Keratinocyte (primary cell): ENCODE measurements at regions not wholly inside any gene's neighbourhood (a gene's known extent, or its start where the extent isn't known, plus 50 kb on each side); places are given as distances from the start of the nearest gene placed in this dataset.

Experiments used
- DNase-seq: peaks from one replicate; pipeline ENCODE4 v3.0.0-alpha.2; 2011; ENCODE audit warnings: low read depth, missing footprints, low spot score
- FAIRE-seq: peaks from 2 replicates; lab custom pipeline; 2011; peaks lifted over from hg19 to GRCh38; lab: Jason Lieb, UNC
- H2AFZ ChIP-seq: 2 replicates; pipeline ENCODE4 v1.6.0; 2012; ENCODE audit warnings: low read length, control low read depth, inconsistent platforms; ENCODE audit not compliant: control insufficient read depth
- H3K27ac ChIP-seq: 2 replicates; pipeline ENCODE4 v1.5.1; 2011; ENCODE audit warnings: low read length; ENCODE audit not compliant: control insufficient read depth, insufficient read depth
- H3K27me3 ChIP-seq: 3 replicates; pipeline ENCODE4 v1.6.0; 2011; ENCODE audit warnings: low read length; ENCODE audit not compliant: control insufficient read depth, insufficient read depth; ENCODE audit errors: extremely low read depth
- H3K36me3 ChIP-seq, 2 experiments: 2 replicates in 1 of 2; 3 replicates in 1 of 2; pipeline ENCODE4 v1.5.1; 2011; ENCODE audit warnings: low read length in 2 of 2, mild to moderate bottlenecking in 1 of 2; ENCODE audit not compliant: control insufficient read depth in 2 of 2, insufficient read depth in 2 of 2; ENCODE audit errors: extremely low read depth in 1 of 2
- H3K4me1 ChIP-seq: 3 replicates; pipeline ENCODE4 v1.5.1; 2011; ENCODE audit warnings: low read length; ENCODE audit not compliant: control insufficient read depth, insufficient read depth; ENCODE audit errors: extremely low read depth
- H3K4me2 ChIP-seq: 3 replicates; pipeline ENCODE4 v1.6.0; 2011; ENCODE audit warnings: low read depth, low read length; ENCODE audit not compliant: control insufficient read depth, insufficient read depth; ENCODE audit errors: extremely low read depth
- H3K4me3 ChIP-seq, 3 experiments: fragments of 200-600 bp in 1 of 3; sonication (generic) in 1 of 3; 2 replicates in 2 of 3; 3 replicates in 1 of 3; pipeline ENCODE4 v1.5.1; 2011 to 2016; ENCODE audit warnings: low read length in 3 of 3, mild to moderate bottlenecking in 3 of 3, control low read depth in 2 of 3, inconsistent platforms in 1 of 3, low read depth in 1 of 3, mixed read lengths in 1 of 3, mixed run types in 1 of 3, moderate library complexity in 1 of 3; ENCODE audit not compliant: control insufficient read depth in 2 of 3, insufficient read depth in 2 of 3; ENCODE audit errors: extremely low read depth in 1 of 3
- H3K79me2 ChIP-seq: 2 replicates; pipeline ENCODE4 v1.6.0; 2012; ENCODE audit warnings: low read length; ENCODE audit not compliant: control insufficient read depth, insufficient read depth
- H3K9ac ChIP-seq: 3 replicates; pipeline ENCODE4 v1.6.0; 2011; ENCODE audit warnings: low read length; ENCODE audit not compliant: control insufficient read depth, insufficient read depth; ENCODE audit errors: extremely low read depth
- H3K9me1 ChIP-seq: 3 replicates; pipeline ENCODE4 v1.6.0; 2011; ENCODE audit warnings: low read length; ENCODE audit not compliant: control insufficient read depth, insufficient read depth; ENCODE audit errors: extremely low read depth
- H3K9me3 ChIP-seq: 2 replicates; pipeline ENCODE4 v1.5.1; 2012; ENCODE audit warnings: low read depth, low read length; ENCODE audit not compliant: control insufficient read depth
- H4K20me1 ChIP-seq: 3 replicates; pipeline ENCODE4 v1.6.0; 2011; ENCODE audit warnings: low read length; ENCODE audit not compliant: control insufficient read depth, insufficient read depth; ENCODE audit errors: extremely low read depth
- EZH2 ChIP-seq: IDR thresholded peaks from one replicate; pipeline ENCODE4 v1.6.1; 2012; ENCODE audit warnings: inconsistent platforms, mild to moderate bottlenecking, low read length, moderate library complexity
- dilution Hi-C: fragments of 300-500 bp; cut with MboI; formaldehyde crosslinking; loops from one replicate; pipeline ENCODE4 v1.7.0; 2020; ENCODE audit warnings: low sequenced_read_pairs; ENCODE audit not compliant: extremely low pct_ligation_motif_present
- TF ChIP-seq, protein P1 (sequence below), 3 experiments: IDR thresholded peaks in 1 of 3; conservative IDR thresholded peaks in 1 of 3; optimal IDR thresholded peaks in 1 of 3; 2 replicates in 2 of 3; 3 replicates in 1 of 3; pipeline versions ENCODE3 to v1.5.1; 2011; ENCODE audit warnings: low read length in 3 of 3, mild to moderate bottlenecking in 3 of 3, moderate library complexity in 2 of 3, control low read depth in 1 of 3, inconsistent platforms in 1 of 3; ENCODE audit not compliant: insufficient read depth in 2 of 3; ENCODE audit errors: extremely low read depth in 1 of 3

DNA sequence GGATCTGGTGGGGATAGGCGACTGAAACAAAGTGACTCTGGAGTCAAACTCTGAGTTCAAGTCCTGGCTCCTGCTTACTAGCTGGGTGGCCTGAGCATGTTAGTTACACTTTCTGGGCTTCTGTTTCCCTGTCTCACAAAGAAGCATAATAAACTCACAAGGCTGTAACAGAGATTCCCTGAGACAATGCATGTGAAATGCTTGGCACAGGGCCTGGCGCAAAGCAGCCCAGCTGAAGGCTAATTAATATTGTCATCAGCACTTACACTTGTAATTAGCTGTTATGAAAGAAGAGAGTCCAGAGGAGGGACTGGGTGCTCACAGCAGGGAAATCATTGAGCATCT lies 64.1 kb upstream of the SPOCK1 start:
- H2AFZ ChIP-seq = no peak overlapping the region
- H3K9ac ChIP-seq = no peak overlapping the region
- FAIRE-seq = no peak

GRCh38 chr5:137561608-137562007 lies 62.5 kb upstream of the SPOCK1 start:
- Histone ChIP-seq H3K9me3 (no peaks in the 10 kb centered on the region), H2AFZ (no peak overlapping the region), H3K4me2 (no peak overlapping the region), H4K20me1 (no peaks in the 10 kb centered on the region), H3K27me3 (no peaks in the 10 kb centered on the region), H3K4me3 (no peak overlapping the region), H3K36me3 (no peaks in the 10 kb centered on the region), H3K9ac (no peak overlapping the region), H3K9me1 (no peaks in the 10 kb centered on the region), H3K4me1 (peaks cover 10% of the 10 kb centered on the region), H3K79me2 (no peaks in the 10 kb centered on the region), H3K27ac (no peak overlapping the region)
- peak; percentile 69 for FAIRE-seq
- dilution Hi-C loops = no loop called here
- TF ChIP-seq, protein P1, sequence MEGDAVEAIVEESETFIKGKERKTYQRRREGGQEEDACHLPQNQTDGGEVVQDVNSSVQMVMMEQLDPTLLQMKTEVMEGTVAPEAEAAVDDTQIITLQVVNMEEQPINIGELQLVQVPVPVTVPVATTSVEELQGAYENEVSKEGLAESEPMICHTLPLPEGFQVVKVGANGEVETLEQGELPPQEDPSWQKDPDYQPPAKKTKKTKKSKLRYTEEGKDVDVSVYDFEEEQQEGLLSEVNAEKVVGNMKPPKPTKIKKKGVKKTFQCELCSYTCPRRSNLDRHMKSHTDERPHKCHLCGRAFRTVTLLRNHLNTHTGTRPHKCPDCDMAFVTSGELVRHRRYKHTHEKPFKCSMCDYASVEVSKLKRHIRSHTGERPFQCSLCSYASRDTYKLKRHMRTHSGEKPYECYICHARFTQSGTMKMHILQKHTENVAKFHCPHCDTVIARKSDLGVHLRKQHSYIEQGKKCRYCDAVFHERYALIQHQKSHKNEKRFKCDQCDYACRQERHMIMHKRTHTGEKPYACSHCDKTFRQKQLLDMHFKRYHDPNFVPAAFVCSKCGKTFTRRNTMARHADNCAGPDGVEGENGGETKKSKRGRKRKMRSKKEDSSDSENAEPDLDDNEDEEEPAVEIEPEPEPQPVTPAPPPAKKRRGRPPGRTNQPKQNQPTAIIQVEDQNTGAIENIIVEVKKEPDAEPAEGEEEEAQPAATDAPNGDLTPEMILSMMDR (optimal IDR thresholded peaks at IDR 0.05 in 1 of 3, IDR thresholded peaks at IDR 0.05 in 1 of 3, conservative IDR thresholded peaks at IDR 0.05 in 1 of 3; ENCODE audit: extremely low read depth in 1 of 3, insufficient read depth in 2 of 3, low read length in 3 of 3) = no peak
- no peak for TF ChIP-seq EZH2
- DNase-seq = no peak

More for the DNA sequence above, 64.1 kb upstream of the SPOCK1 start:
- TF ChIP-seq EZH2 = no peak
- no peaks in the 10 kb centered on the region for H3K36me3 ChIP-seq
- dilution Hi-C loops = no loop called here
- H3K79me2 ChIP-seq = no peaks in the 10 kb centered on the region
- H3K4me1 ChIP-seq = peaks cover 10% of the 10 kb centered on the region
- no peaks in the 10 kb centered on the region for H4K20me1 ChIP-seq
- no peak overlapping the region for H3K4me3 ChIP-seq
- no peak overlapping the region for H3K27ac ChIP-seq
- H3K27me3 ChIP-seq = no peaks in the 10 kb centered on the region
- H3K4me2 ChIP-seq = peak overlapping the region; percentile 7
- H3K9me1 ChIP-seq = no peaks in the 10 kb centered on the region
- no peaks in the 10 kb centered on the region for H3K9me3 ChIP-seq
- DNase-seq = no peak

GRCh38 chr5:137560420-137560819 lies 61.3 kb upstream of the SPOCK1 start:
- FAIRE-seq = no peak
- dilution Hi-C loops = no loop called here
- Histone ChIP-seq H3K27me3 (no peaks in the 10 kb centered on the region), H3K9me3 (no peaks in the 10 kb centered on the region), H3K4me2 (no peak overlapping the region), H3K9me1 (no peaks in the 10 kb centered on the region), H3K36me3 (no peaks in the 10 kb centered on the region), H4K20me1 (no peaks in the 10 kb centered on the region), H3K4me3 (no peak overlapping the region), H3K27ac (no peak overlapping the region), H3K79me2 (no peaks in the 10 kb centered on the region), H3K4me1 (peaks cover 10% of the 10 kb centered on the region), H3K9ac (no peak overlapping the region), H2AFZ (no peak overlapping the region)
- TF ChIP-seq EZH2 = no peak
- TF ChIP-seq, protein P1 (optimal IDR thresholded peaks at IDR 0.05 in 1 of 3, IDR thresholded peaks at IDR 0.05 in 1 of 3, conservative IDR thresholded peaks at IDR 0.05 in 1 of 3; ENCODE audit: extremely low read depth in 1 of 3, insufficient read depth in 2 of 3, low read length in 3 of 3) = no peak
- DNase-seq = no peak
